Smooth muscle cell (in vitro differentiated cells): ENCODE measurements at regions not wholly inside any gene's neighbourhood (a gene's known extent, or its start where the extent isn't known, plus 50 kb on each side); places are given as distances from the start of the nearest gene placed in this dataset.

Experiments
- DNase-seq: peaks from one replicate; lab custom pipeline; 2025; ENCODE audit not compliant: unreplicated experiment; lab: John Stamatoyannopoulos, UW
- H2AFZ ChIP-seq: fragments of 200-600 bp; sonication (generic); 2 replicates; pipeline ENCODE4 v1.6.0; 2016; ENCODE audit warnings: antibody characterized with exemption, low read depth, mild to moderate bottlenecking
- H3F3A ChIP-seq: fragments of 200-600 bp; sonication (generic); 2 replicates; pipeline ENCODE4 v1.6.0; 2017; ENCODE audit warnings: antibody characterized with exemption, low read depth
- H3K27ac ChIP-seq: fragments of 200-600 bp; sonication (generic); 2 replicates; pipeline ENCODE4 v1.5.1; 2016; ENCODE audit warnings: low read depth, mild to moderate bottlenecking
- H3K27me3 ChIP-seq: fragments of 200-600 bp; sonication (generic); 2 replicates; pipeline ENCODE4 v1.6.1; 2016; ENCODE audit warnings: low read depth, mild to moderate bottlenecking
- H3K36me3 ChIP-seq: fragments of 200-600 bp; sonication (generic); 2 replicates; pipeline ENCODE4 v1.5.1; 2016; ENCODE audit warnings: low read depth
- H3K4me1 ChIP-seq: fragments of 200-600 bp; sonication (generic); 2 replicates; pipeline ENCODE4 v1.5.1; 2016; ENCODE audit warnings: low read depth
- H3K4me2 ChIP-seq: fragments of 200-600 bp; sonication (generic); 2 replicates; pipeline ENCODE4 v1.6.0; 2016; ENCODE audit warnings: mild to moderate bottlenecking
- H3K4me3 ChIP-seq: fragments of 200-600 bp; sonication (generic); 2 replicates; pipeline ENCODE4 v1.5.1; 2016; ENCODE audit warnings: mild to moderate bottlenecking
- H3K79me2 ChIP-seq: fragments of 200-600 bp; sonication (generic); 2 replicates; pipeline ENCODE4 v1.6.0; 2016; ENCODE audit warnings: low read depth, mild to moderate bottlenecking
- H3K9ac ChIP-seq: fragments of 200-600 bp; sonication (generic); 2 replicates; pipeline ENCODE4 v1.6.0; 2016; ENCODE audit warnings: low read depth
- H3K9me3 ChIP-seq: fragments of 200-600 bp; sonication (generic); replicated peaks from 2 replicates; pipeline ENCODE4 v1.5.1; 2016; ENCODE audit warnings: low read depth
- H4K20me1 ChIP-seq: fragments of 200-600 bp; sonication (generic); 2 replicates; pipeline ENCODE4 v1.6.0; 2016; ENCODE audit warnings: low read depth
- whole genome bisulfite sequencing: methylation state at CpG from one replicate; pipeline ENCODE4 v1.1.7; 2016; ENCODE audit warnings: low lambda C conversion rate; 5-methylcytosine and 5-hydroxymethylcytosine counted together
- TF ChIP-seq, protein P1 (sequence below): fragments of 200-600 bp; sonication (generic); IDR thresholded peaks from 2 replicates; pipeline ENCODE4 v1.5.1; 2017; ENCODE audit warnings: borderline replicate concordance, mild to moderate bottlenecking, antibody characterized with exemption; ENCODE audit not compliant: insufficient read depth, poor library complexity, severe bottlenecking

DNA sequence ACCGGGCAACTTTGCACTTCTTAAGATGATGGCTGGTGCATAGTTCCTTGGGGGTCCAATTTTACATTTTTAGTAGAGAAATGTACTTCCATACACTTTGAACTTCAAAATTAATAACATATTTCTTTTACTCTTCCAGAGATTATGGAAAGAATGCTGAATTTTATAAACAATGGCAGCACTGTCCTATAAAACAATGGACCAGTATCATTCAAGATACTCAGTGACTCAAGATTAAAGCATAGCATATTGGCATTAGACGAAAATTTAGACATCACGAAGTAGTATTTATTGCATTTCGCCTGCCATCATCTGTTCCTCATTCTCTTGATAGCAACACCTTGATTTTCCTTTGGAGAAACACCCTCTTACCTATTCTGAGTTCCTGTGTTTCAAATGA, 118.3 kb upstream of the ATF7IP start:
- Histone ChIP-seq H3K4me1 (no peaks in the 10 kb centered on the region), H3F3A (peaks cover 9% of the 10 kb centered on the region)

DNA sequence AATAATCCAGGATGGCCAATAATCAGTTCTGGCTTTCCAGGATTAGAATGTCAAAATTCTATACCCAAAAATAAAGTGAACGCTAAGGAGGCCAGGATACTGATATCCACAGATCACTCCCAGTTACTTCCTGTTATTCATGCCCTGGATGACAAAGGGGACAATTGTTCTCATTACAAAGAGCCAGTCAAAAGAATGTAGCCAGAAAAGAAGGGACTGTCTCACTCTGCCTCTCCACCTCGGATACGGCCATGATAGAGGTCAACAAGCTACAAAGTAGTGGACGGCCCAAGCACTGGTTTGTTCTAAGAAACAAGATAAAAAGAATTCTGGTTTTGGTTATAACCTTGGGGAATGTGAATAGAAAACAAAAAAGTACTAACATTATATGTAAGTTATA, 116.1 kb upstream of the ATF7IP start:
- Histone ChIP-seq H3K27ac (no peak overlapping the region), H3K9me3 (no peaks in the 10 kb centered on the region), H3K36me3 (no peaks in the 10 kb centered on the region), H3K9ac (no peak overlapping the region), H2AFZ (no peak overlapping the region), H3F3A (no peaks in the 10 kb centered on the region), H3K4me1 (no peaks in the 10 kb centered on the region), H3K4me2 (no peak overlapping the region), H3K27me3 (no peaks in the 10 kb centered on the region), H3K79me2 (no peaks in the 10 kb centered on the region), H3K4me3 (no peak overlapping the region), H4K20me1 (no peaks in the 10 kb centered on the region)
- DNase-seq: no peak
- 44% methylated on average over 4 of the region's 4 CpGs for WGBS
- TF ChIP-seq, protein P1, sequence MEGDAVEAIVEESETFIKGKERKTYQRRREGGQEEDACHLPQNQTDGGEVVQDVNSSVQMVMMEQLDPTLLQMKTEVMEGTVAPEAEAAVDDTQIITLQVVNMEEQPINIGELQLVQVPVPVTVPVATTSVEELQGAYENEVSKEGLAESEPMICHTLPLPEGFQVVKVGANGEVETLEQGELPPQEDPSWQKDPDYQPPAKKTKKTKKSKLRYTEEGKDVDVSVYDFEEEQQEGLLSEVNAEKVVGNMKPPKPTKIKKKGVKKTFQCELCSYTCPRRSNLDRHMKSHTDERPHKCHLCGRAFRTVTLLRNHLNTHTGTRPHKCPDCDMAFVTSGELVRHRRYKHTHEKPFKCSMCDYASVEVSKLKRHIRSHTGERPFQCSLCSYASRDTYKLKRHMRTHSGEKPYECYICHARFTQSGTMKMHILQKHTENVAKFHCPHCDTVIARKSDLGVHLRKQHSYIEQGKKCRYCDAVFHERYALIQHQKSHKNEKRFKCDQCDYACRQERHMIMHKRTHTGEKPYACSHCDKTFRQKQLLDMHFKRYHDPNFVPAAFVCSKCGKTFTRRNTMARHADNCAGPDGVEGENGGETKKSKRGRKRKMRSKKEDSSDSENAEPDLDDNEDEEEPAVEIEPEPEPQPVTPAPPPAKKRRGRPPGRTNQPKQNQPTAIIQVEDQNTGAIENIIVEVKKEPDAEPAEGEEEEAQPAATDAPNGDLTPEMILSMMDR: no peak

More for the DNA sequence above, 118.3 kb upstream of the ATF7IP start:
- no peak overlapping the region for H3K9ac ChIP-seq
- peaks cover 3% of the 10 kb centered on the region for H3K36me3 ChIP-seq
- no peak overlapping the region for H2AFZ ChIP-seq
- TF ChIP-seq, protein P1: no peak
- no peaks in the 10 kb centered on the region for H3K79me2 ChIP-seq
- no peaks in the 10 kb centered on the region for H4K20me1 ChIP-seq
- H3K4me2 ChIP-seq: no peak overlapping the region
- peaks cover 10% of the 10 kb centered on the region for H3K9me3 ChIP-seq
- no peaks in the 10 kb centered on the region for H3K27me3 ChIP-seq
- 95% methylated on average over 4 of the region's 4 CpGs for WGBS
- DNase-seq: no peak
- H3K4me3 ChIP-seq: no peak overlapping the region
- no peak overlapping the region for H3K27ac ChIP-seq

DNA sequence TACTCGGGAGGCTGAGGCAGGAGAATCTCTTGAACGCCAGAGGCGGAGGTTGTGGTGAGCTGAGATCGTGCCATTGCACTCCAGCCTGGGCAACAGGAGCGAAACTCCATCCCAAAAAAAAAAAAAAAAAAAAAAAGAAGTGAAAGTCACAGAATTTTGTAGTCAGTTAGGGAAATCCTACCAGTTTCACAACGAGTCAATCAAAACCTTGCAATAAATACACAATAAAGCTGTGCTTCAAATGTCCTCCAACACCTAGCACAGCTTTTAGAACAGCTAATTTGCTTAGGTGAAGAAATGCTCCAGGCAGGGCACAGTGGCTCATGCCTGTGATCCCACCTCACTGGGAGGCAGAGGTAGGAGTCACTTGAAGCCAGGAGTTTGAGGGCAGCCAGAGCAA, 112.8 kb upstream of the ATF7IP start:
- Histone ChIP-seq H3K9me3 (no peaks in the 10 kb centered on the region), H3K4me1 (peaks cover 16% of the 10 kb centered on the region), H3K27ac (no peak overlapping the region), H3K79me2 (no peaks in the 10 kb centered on the region), H3K9ac (no peak overlapping the region), H3K4me3 (no peak overlapping the region), H3K4me2 (no peak overlapping the region), H2AFZ (no peak overlapping the region), H3K27me3 (no peaks in the 10 kb centered on the region), H4K20me1 (no peaks in the 10 kb centered on the region), H3F3A (peaks cover 8% of the 10 kb centered on the region), H3K36me3 (no peaks in the 10 kb centered on the region)
- DNase-seq: no peak
- WGBS: 100% methylated on average over 6 of the region's 6 CpGs
- TF ChIP-seq, protein P1: no peak

DNA sequence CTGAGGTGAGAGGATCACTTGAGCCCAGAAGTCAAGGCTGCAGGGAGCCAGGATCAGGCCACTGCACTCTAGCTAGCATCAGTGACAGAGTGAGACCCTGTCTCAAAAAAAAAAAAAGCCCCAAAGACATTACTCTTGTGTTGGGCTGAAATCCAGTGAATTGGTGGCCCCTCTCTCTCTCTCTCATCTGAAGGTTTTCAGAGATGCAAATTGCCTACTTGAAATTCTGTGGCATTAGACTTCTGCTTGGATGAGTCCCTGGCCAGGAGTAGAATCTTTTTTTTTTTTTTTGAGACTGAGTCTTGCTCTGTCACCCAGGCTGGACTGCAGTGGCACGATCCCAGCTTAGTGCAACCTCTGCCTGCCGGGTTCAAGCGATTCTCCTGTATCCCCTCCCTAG, 112.0 kb upstream of the ATF7IP start:
- Histone ChIP-seq H3K4me1 (peaks cover 21% of the 10 kb centered on the region), H3K36me3 (no peaks in the 10 kb centered on the region), H3K4me2 (no peak overlapping the region), H3K4me3 (no peak overlapping the region), H3K27ac (no peak overlapping the region), H3K9me3 (no peaks in the 10 kb centered on the region), H3F3A (peaks cover 10% of the 10 kb centered on the region), H3K9ac (no peak overlapping the region), H3K79me2 (no peaks in the 10 kb centered on the region), H2AFZ (no peak overlapping the region), H4K20me1 (no peaks in the 10 kb centered on the region), H3K27me3 (no peaks in the 10 kb centered on the region)
- TF ChIP-seq, protein P1: no peak
- WGBS: 100% methylated on average over 3 of the region's 3 CpGs
- DNase-seq: no peak
